ENCODE measurements at regions not wholly inside any gene's neighbourhood (a gene's known extent, or its start where the extent isn't known, plus 50 kb on each side); places are given as distances from the start of the nearest gene placed in this dataset.

DNA sequence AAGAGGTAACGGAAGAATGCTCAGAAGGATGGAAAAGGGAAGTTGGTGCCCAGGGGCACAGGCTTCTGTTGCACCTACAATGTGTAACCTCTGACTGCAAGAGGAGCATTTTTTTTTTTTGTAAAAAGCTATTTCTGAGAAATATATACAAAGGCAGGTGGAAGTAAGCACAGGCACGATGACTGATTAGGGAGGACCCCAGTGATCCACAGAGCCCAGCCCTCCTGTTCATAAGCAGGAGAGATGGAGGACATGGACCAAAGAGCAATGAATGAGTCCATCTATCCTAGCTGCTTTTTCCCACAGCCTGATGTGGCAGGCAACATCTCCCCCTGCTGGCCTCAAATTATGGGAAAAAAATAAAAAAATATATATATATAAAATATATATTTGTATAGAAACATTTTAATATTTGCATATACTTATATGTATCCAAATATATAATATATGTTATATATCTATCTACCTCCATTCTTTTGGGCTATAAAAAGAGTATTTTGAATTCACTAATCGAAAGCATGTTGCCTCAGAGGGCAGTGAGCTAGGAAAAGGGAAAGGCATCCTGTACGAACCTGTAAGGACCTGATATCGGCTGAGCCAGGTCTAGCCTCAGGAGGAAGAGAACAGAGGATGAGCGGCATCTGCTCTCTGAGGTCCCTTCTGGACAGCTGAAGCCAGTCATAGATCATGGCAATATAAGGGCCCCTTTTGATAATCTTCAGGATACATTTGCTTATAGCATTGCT lies 166.0 kb upstream of the STK17B start (continued):
- peak; percentile 24 for TF ChIP-seq REST (IDR thresholded peaks at IDR 0.05; ENCODE audit: borderline replicate concordance)
- TF ChIP-seq REST (CRISPR knock-in tag; IDR thresholded peaks at IDR 0.05; ENCODE audit: low read depth), result no peak
- peak; percentile 31 to 52 (median 48); a peak in 3 of 6 replicates for TF ChIP-seq CTCF (IDR thresholded peaks at IDR 0.05 in 2 of 3, conservative IDR thresholded peaks at IDR 0.05 in 1 of 3; ENCODE audit: insufficient read depth in 2 of 3, low read depth in 1 of 3, low read length in 3 of 3)
